ENCODE measurements at regions not wholly inside any gene's neighbourhood (a gene's known extent, or its start where the extent isn't known, plus 50 kb on each side); places are given as distances from the start of the nearest gene placed in this dataset.

DNA sequence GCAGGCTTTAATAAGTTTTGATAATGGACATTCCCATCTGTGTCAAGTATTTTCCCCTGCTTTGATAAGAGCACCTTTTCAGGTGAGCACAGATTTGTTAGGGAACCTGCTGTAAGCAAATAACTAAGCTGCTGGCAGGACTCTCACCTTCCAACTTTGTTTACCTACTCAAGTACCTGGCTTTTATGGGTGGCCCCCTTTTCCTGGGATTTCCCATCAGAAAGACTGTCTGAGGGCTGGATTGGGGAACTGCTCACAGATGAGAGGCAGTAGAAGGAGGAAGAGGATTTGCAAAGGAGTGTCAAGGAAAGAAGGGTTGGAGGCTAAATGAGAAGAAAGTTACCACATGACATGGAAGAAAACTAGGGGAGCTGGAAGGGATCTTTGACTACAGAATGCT lies 210.1 kb upstream of the RIMS1 start:
- DNase-seq (ENCODE audit: low spot score) (no peak), ATAC-seq (peak; percentile 51; the same call in 1 of the 2 replicates)
- ChIA-PET CTCF (no interaction called here), POLR2A (no interaction called here)
- H3K27ac Mint-ChIP-seq, result peak overlapping the region; percentile 8; the same call in 1 of the 2 replicates
- TF ChIP-seq, protein P1, sequence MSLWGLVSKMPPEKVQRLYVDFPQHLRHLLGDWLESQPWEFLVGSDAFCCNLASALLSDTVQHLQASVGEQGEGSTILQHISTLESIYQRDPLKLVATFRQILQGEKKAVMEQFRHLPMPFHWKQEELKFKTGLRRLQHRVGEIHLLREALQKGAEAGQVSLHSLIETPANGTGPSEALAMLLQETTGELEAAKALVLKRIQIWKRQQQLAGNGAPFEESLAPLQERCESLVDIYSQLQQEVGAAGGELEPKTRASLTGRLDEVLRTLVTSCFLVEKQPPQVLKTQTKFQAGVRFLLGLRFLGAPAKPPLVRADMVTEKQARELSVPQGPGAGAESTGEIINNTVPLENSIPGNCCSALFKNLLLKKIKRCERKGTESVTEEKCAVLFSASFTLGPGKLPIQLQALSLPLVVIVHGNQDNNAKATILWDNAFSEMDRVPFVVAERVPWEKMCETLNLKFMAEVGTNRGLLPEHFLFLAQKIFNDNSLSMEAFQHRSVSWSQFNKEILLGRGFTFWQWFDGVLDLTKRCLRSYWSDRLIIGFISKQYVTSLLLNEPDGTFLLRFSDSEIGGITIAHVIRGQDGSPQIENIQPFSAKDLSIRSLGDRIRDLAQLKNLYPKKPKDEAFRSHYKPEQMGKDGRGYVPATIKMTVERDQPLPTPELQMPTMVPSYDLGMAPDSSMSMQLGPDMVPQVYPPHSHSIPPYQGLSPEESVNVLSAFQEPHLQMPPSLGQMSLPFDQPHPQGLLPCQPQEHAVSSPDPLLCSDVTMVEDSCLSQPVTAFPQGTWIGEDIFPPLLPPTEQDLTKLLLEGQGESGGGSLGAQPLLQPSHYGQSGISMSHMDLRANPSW (CRISPR knock-in tag; conservative IDR thresholded peaks at IDR 0.05; ENCODE audit: low read depth), result no peak
- H3K9me3 Mint-ChIP-seq, result no peaks in the 10 kb centered on the region
- no peaks in the 10 kb centered on the region for H3K36me3 Mint-ChIP-seq
- H3K27me3 Mint-ChIP-seq (ENCODE audit: low read depth), result no peaks in the 10 kb centered on the region
- H3K4me1 Mint-ChIP-seq, result peaks cover 23% of the 10 kb centered on the region
- H3K4me3 Mint-ChIP-seq, result no peak overlapping the region

DNA sequence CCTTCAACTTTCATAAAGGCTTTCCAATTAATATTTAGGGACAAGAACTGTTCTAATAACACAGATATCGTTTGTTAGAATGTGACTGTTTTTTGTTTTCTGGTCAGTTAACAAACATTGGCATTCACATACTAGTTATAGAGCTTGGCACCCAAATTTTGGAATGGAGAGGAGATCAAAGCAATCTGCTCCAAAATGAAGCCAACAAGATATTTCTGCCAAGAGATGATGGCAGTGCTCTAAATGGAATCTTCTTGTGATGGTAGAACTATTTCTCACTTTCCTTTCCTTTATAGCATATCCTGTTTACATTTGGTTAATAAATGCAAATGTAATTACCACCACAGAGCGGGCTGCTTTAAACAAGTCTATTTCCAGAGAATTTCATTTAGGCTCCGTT lies 208.3 kb upstream of the RIMS1 start:
- Mint-ChIP-seq H3K4me3 (no peak overlapping the region), H3K27ac (no peak overlapping the region), H3K36me3 (no peaks in the 10 kb centered on the region), H3K27me3 (ENCODE audit: low read depth) (no peaks in the 10 kb centered on the region), H3K4me1 (peaks cover 23% of the 10 kb centered on the region), H3K9me3 (no peaks in the 10 kb centered on the region)
- ChIA-PET POLR2A (no interaction called here), CTCF (no interaction called here)
- ATAC-seq (no peak), DNase-seq (ENCODE audit: low spot score) (no peak)
- no peak for TF ChIP-seq OVOL2 (CRISPR knock-in tag; IDR thresholded peaks at IDR 0.05; ENCODE audit: borderline replicate concordance)
- TF ChIP-seq, protein P2, sequence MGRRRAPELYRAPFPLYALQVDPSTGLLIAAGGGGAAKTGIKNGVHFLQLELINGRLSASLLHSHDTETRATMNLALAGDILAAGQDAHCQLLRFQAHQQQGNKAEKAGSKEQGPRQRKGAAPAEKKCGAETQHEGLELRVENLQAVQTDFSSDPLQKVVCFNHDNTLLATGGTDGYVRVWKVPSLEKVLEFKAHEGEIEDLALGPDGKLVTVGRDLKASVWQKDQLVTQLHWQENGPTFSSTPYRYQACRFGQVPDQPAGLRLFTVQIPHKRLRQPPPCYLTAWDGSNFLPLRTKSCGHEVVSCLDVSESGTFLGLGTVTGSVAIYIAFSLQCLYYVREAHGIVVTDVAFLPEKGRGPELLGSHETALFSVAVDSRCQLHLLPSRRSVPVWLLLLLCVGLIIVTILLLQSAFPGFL (CRISPR knock-in tag; IDR thresholded peaks at IDR 0.05; ENCODE audit: borderline replicate concordance), result no peak
- no peak for TF ChIP-seq GTF2I (CRISPR knock-in tag; conservative IDR thresholded peaks at IDR 0.05)
- no peak for TF ChIP-seq ZNF121 (CRISPR knock-in tag; IDR thresholded peaks at IDR 0.05)
- no peak for TF ChIP-seq GABPB1 (CRISPR knock-in tag; IDR thresholded peaks at IDR 0.05)
- TF ChIP-seq, protein P3, sequence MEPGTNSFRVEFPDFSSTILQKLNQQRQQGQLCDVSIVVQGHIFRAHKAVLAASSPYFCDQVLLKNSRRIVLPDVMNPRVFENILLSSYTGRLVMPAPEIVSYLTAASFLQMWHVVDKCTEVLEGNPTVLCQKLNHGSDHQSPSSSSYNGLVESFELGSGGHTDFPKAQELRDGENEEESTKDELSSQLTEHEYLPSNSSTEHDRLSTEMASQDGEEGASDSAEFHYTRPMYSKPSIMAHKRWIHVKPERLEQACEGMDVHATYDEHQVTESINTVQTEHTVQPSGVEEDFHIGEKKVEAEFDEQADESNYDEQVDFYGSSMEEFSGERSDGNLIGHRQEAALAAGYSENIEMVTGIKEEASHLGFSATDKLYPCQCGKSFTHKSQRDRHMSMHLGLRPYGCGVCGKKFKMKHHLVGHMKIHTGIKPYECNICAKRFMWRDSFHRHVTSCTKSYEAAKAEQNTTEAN (CRISPR knock-in tag; IDR thresholded peaks at IDR 0.05), result no peak
- TF ChIP-seq NFE2L1 (CRISPR knock-in tag; IDR thresholded peaks at IDR 0.05), result no peak
- TF ChIP-seq, protein P4, sequence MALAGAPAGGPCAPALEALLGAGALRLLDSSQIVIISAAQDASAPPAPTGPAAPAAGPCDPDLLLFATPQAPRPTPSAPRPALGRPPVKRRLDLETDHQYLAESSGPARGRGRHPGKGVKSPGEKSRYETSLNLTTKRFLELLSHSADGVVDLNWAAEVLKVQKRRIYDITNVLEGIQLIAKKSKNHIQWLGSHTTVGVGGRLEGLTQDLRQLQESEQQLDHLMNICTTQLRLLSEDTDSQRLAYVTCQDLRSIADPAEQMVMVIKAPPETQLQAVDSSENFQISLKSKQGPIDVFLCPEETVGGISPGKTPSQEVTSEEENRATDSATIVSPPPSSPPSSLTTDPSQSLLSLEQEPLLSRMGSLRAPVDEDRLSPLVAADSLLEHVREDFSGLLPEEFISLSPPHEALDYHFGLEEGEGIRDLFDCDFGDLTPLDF (CRISPR knock-in tag; IDR thresholded peaks at IDR 0.05), result no peak
- TF ChIP-seq RORB (CRISPR knock-in tag; IDR thresholded peaks at IDR 0.05), result no peak
- TF ChIP-seq ZNF317 (CRISPR knock-in tag; IDR thresholded peaks at IDR 0.05; ENCODE audit: borderline replicate concordance, low read depth), result no peak
- TF ChIP-seq JAZF1 (CRISPR knock-in tag; IDR thresholded peaks at IDR 0.05), result no peak
- TF ChIP-seq, protein P5, sequence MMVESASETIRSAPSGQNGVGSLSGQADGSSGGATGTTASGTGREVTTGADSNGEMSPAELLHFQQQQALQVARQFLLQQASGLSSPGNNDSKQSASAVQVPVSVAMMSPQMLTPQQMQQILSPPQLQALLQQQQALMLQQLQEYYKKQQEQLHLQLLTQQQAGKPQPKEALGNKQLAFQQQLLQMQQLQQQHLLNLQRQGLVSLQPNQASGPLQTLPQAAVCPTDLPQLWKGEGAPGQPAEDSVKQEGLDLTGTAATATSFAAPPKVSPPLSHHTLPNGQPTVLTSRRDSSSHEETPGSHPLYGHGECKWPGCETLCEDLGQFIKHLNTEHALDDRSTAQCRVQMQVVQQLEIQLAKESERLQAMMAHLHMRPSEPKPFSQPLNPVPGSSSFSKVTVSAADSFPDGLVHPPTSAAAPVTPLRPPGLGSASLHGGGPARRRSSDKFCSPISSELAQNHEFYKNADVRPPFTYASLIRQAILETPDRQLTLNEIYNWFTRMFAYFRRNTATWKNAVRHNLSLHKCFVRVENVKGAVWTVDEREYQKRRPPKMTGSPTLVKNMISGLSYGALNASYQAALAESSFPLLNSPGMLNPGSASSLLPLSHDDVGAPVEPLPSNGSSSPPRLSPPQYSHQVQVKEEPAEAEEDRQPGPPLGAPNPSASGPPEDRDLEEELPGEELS (CRISPR knock-in tag; IDR thresholded peaks at IDR 0.05), result no peak
- TF ChIP-seq TEAD4 (CRISPR knock-in tag; IDR thresholded peaks at IDR 0.05), result no peak
- no peak for TF ChIP-seq ZNF671 (CRISPR knock-in tag; IDR thresholded peaks at IDR 0.05)
- TF ChIP-seq NFATC4 (CRISPR knock-in tag; IDR thresholded peaks at IDR 0.05), result no peak
